ENCODE measurements at regions not wholly inside any gene's neighbourhood (a gene's known extent, or its start where the extent isn't known, plus 50 kb on each side); places are given as distances from the start of the nearest gene placed in this dataset.

DNA sequence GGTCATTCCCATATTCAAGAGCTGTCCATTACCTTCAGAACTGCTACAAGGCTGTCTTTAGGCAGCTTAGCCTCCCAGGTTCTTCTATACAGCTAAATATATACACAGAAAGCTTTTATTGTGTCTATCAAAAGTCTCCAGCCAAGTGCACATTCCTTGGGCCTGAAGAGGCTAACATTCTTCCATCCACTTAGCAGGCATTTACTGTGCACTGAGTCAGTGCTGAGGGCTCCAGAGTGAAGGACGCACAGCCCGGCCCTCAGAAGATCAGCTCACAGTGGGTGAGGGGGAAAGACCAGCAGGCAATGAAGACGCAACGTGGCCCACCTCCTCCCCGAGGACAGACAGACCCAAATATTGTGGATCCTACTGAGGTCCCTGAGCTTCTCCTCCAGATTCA is 569.9 kb downstream of the CDH26 start:
- no peaks in the 10 kb centered on the region for H3K4me1 Mint-ChIP-seq (ENCODE audit: insufficient read depth, unreplicated experiment)
- no peaks in the 10 kb centered on the region for H3K36me3 Mint-ChIP-seq (ENCODE audit: insufficient read depth, unreplicated experiment)
- peaks cover 19% of the 10 kb centered on the region for H3K9me3 Mint-ChIP-seq (ENCODE audit: unreplicated experiment)
- DNase-seq (ENCODE audit: unreplicated experiment) = no peak
- no peak overlapping the region for H3K4me3 Mint-ChIP-seq (ENCODE audit: unreplicated experiment)
- ChIA-PET CTCF (interaction anchor here (0.6 kb wide), 1 partner anchor 315 kb away, joined by 3 read pairs; no protein-coding TSS in a partner anchor), POLR2A (no interaction called here)
- TF ChIP-seq, protein P1, sequence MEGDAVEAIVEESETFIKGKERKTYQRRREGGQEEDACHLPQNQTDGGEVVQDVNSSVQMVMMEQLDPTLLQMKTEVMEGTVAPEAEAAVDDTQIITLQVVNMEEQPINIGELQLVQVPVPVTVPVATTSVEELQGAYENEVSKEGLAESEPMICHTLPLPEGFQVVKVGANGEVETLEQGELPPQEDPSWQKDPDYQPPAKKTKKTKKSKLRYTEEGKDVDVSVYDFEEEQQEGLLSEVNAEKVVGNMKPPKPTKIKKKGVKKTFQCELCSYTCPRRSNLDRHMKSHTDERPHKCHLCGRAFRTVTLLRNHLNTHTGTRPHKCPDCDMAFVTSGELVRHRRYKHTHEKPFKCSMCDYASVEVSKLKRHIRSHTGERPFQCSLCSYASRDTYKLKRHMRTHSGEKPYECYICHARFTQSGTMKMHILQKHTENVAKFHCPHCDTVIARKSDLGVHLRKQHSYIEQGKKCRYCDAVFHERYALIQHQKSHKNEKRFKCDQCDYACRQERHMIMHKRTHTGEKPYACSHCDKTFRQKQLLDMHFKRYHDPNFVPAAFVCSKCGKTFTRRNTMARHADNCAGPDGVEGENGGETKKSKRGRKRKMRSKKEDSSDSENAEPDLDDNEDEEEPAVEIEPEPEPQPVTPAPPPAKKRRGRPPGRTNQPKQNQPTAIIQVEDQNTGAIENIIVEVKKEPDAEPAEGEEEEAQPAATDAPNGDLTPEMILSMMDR (IDR thresholded peaks at IDR 0.05; ENCODE audit: unreplicated experiment) = no peak
- BruUV-seq (replicated peaks) = no TSS peak
- H3K27ac Mint-ChIP-seq (ENCODE audit: low read depth, unreplicated experiment) = no peak overlapping the region
- intact Hi-C loops (cut with micrococcal nuclease) = no loop called here
- H3K27me3 Mint-ChIP-seq (ENCODE audit: insufficient read depth, unreplicated experiment) = peaks cover 57% of the 10 kb centered on the region

DNA sequence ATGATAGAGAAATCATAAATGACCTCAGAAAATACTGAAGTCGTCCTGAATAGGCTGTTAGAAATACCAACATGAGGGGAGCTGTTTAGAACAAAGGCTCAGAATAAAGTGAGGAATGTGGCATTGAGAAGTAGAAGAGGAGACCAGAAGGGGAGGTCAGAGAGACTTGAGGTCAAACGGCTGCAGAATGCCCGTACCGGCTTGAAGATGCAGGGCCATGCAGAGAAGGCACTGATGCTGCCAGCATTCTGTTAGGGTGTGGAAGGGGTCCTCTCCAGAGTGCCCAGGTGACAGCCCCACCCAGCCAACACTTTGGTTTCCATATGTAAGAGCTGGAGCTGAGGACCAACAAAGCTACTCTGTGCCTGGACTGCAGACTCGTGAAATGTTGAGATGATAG is 570.9 kb downstream of the CDH26 start:
- Mint-ChIP-seq H3K4me3 (ENCODE audit: unreplicated experiment) (no peak overlapping the region), H3K27ac (ENCODE audit: low read depth, unreplicated experiment) (no peak overlapping the region), H3K4me1 (ENCODE audit: insufficient read depth, unreplicated experiment) (no peaks in the 10 kb centered on the region), H3K27me3 (ENCODE audit: insufficient read depth, unreplicated experiment) (peaks cover 57% of the 10 kb centered on the region), H3K9me3 (ENCODE audit: unreplicated experiment) (peaks cover 19% of the 10 kb centered on the region), H3K36me3 (ENCODE audit: insufficient read depth, unreplicated experiment) (no peaks in the 10 kb centered on the region)
- DNase-seq (ENCODE audit: unreplicated experiment) = no peak
- TF ChIP-seq, protein P1 (IDR thresholded peaks at IDR 0.05; ENCODE audit: unreplicated experiment) = no peak
- no TSS peak for BruUV-seq (replicated peaks)
- ChIA-PET CTCF (interaction anchor here (0.6 kb wide), 2 partner anchors 94 to 316 kb away, joined by 3 read pairs; no protein-coding TSS in a partner anchor), POLR2A (no interaction called here)
- intact Hi-C loops (cut with micrococcal nuclease) = no loop called here

DNA sequence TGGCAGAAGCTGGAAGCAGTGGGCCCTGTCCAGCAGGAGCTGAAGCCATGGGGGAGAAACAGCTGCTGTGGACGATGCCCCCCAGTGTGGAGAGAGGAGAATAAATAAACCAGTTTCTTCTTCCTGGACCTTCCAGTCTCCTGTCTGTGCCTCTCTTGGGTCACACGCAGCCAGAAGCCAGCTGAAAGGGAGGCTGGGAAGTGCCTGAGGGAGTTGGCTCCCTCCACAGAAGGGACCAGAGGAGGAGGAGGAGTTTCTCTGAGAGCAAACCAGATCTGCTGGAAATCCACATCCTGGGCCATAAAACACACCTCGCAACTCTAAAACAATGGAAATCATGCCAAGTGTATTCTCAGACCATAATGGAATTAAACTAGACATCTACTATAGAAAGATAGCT is 577.0 kb downstream of the CDH26 start:
- Mint-ChIP-seq H3K4me3 (ENCODE audit: unreplicated experiment) (no peak overlapping the region), H3K27me3 (ENCODE audit: insufficient read depth, unreplicated experiment) (peaks cover 60% of the 10 kb centered on the region), H3K27ac (ENCODE audit: low read depth, unreplicated experiment) (no peak overlapping the region), H3K36me3 (ENCODE audit: insufficient read depth, unreplicated experiment) (no peaks in the 10 kb centered on the region), H3K9me3 (ENCODE audit: unreplicated experiment) (no peaks in the 10 kb centered on the region), H3K4me1 (ENCODE audit: insufficient read depth, unreplicated experiment) (no peaks in the 10 kb centered on the region)
- POLR2A ChIA-PET = no interaction called here
- BruUV-seq (replicated peaks) = no TSS peak
- TF ChIP-seq, protein P1 (IDR thresholded peaks at IDR 0.05; ENCODE audit: unreplicated experiment) = no peak
- intact Hi-C loops (cut with micrococcal nuclease) = no loop called here
- CTCF ChIA-PET = no interaction called here
- DNase-seq (ENCODE audit: unreplicated experiment) = no peak

DNA sequence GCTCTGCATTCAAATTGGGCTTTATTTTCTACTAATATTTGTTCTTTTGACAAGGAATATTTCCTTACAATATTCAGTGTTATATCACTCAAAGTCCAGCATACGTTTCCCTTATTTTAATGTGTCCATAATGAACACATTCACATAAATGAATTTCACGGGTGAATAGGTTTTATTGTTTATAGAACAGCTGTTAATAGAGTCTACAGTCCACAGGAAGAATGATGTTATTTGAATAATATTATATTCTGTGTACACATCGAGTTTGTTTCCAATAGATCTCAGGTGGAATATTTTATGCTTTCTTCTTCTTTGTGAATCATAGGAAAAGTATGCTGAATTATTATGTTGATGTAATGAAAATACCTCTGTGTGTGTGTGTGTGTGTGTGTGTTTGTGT is 582.4 kb downstream of the CDH26 start:
- no peak overlapping the region for H3K4me3 Mint-ChIP-seq (ENCODE audit: unreplicated experiment)
- ChIA-PET POLR2A (no interaction called here), CTCF (no interaction called here)
- H3K9me3 Mint-ChIP-seq (ENCODE audit: unreplicated experiment) = no peaks in the 10 kb centered on the region
- peaks cover 32% of the 10 kb centered on the region for H3K27me3 Mint-ChIP-seq (ENCODE audit: insufficient read depth, unreplicated experiment)
- no peak overlapping the region for H3K27ac Mint-ChIP-seq (ENCODE audit: low read depth, unreplicated experiment)
- DNase-seq (ENCODE audit: unreplicated experiment) = no peak
- no peaks in the 10 kb centered on the region for H3K36me3 Mint-ChIP-seq (ENCODE audit: insufficient read depth, unreplicated experiment)
- TF ChIP-seq, protein P1 (IDR thresholded peaks at IDR 0.05; ENCODE audit: unreplicated experiment) = no peak
- no TSS peak for BruUV-seq (replicated peaks)
- intact Hi-C loops (cut with micrococcal nuclease) = no loop called here
- H3K4me1 Mint-ChIP-seq (ENCODE audit: insufficient read depth, unreplicated experiment) = no peaks in the 10 kb centered on the region
